Stimulated activated CD8-positive, alpha-beta memory T cell treated with anti-CD3 and anti-CD28 coated beads, Interleukin-15, amount 100 ng/mL, for 4 hours (primary cell): ENCODE measurements at regions not wholly inside any gene's neighbourhood (a gene's known extent, or its start where the extent isn't known, plus 50 kb on each side); places are given as distances from the start of the nearest gene placed in this dataset.

ENCODE experiments used
- DNase-seq, 2 donors: peaks; one replicate each; pipeline ENCODE4 v3.0.0-alpha.2; 2020; ENCODE audit warnings: low read depth in 2 of 2

GRCh38 chrX:16222151-16222550 is 54.9 kb downstream of the MAGEB17 start:
- no peak for DNase-seq

- DNase-seq: no peak
Observed at GRCh38 chrX:16223385-16223784, 56.1 kb downstream of the MAGEB17 start.

- DNase-seq: no peak
Observed at GRCh38 chrX:16239211-16239610, 71.9 kb downstream of the MAGEB17 start.

GRCh38 chrX:16240231-16240905 is 73.1 kb downstream of the MAGEB17 start:
- DNase-seq: no peak

DNA sequence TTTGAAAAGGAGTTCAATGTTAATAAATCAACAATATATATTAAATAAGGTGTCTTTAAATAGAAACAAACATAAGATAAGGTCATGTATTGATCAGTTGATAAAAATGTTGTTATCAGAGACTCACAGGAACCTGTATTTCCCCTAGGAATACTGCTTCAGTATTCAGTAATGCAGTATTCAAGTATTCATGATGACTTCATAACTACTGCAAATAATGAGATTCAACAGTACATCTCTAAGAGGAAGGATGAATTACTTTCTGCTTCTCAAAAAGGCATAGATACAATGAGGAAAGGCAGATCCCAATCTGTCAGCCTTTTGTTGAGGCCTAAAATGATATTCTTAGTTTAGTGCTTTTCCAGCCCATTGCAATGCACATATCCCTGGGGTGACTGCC is 73.7 kb downstream of the MAGEB17 start:
- DNase-seq: no peak

DNA sequence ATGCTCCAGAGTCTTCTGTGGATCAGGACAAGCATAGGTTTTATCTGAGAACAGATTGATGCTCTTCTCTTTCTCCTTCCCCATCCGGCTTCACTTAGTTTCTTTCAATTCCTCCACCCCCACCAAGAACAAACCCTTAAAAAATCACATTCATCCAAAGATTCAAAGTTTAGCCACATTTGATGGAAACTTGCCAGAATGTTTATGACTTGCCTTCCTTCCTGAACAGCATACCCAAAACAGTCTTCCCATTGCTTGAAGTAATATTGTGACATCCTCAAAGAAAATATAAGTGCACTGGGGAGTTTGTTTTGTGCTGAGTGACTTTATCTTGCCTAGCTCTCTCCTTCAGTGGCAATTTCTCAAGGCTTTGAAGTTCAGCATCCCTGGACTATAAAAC is 83.0 kb downstream of the MAGEB17 start:
- no peak for DNase-seq

- no peak for DNase-seq
Observed at GRCh38 chrX:16251782-16252181, 84.5 kb downstream of the MAGEB17 start.

DNA sequence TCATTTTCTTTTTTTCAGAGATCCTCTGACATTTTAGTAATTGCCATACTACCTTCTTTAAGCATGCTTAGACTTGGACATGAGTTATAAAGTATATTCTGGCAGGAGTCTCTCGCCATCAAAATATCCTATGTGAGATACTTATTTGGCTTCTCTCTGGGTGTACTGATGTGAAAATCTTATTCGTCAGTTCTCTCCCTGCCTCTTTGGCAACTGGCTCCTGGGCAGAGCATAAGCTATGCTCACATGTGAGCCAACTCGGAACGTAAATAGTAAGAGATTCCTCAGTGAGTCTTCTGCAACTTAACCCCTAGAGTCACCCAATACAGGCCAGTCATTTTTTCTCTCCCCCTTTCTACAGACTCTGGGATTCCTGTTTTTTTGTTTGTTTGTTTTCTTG is 91.6 kb downstream of the MAGEB17 start:
- no peak for DNase-seq

- no peak for DNase-seq
Observed at GRCh38 chrX:16267431-16267830, 100.2 kb downstream of the MAGEB17 start.

GRCh38 chrX:16268206-16268605 is 100.9 kb downstream of the MAGEB17 start:
- DNase-seq: no peak

DNA sequence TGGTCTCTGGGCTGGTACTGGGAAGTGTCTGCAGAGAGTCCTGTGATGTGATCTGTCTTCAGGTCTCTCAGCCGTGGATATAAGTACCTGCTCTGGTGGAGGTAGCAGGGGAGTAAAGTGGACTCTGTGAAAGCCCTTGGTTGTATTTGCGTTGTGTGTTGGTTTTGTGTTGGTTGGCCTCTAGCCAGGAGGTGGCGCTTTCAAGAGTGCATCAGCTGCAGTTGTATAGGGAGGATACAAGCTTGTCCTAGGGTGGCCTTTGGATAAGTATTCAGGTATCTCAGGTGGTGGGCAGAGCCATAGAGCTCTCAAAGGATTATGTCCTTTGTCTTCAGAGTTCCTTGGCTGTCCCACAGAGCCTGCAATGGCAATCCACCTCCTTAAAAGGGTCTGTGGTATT is 111.6 kb downstream of the MAGEB17 start:
- no peak for DNase-seq

DNA sequence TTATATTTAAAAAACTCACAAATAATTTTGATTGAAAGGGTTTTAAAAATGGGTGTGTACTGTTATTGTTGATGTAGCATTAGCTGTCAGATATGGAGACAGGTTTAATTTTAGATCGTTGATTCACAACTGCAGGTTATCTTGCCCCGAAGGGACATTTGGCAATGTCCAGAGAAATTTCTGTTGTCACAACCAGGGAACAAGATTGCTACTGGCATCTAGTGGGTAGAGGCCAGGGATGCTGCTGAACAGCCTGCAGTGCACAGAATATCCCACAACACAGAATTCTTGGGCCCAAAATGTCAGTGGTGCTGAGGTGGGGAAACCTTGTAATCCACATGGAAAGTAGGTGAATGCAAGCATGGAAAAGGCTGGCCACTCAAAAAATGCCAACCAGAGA is 114.9 kb downstream of the MAGEB17 start:
- no peak for DNase-seq

GRCh38 chrX:16284842-16285241 is 117.6 kb downstream of the MAGEB17 start:
- no peak for DNase-seq

DNA sequence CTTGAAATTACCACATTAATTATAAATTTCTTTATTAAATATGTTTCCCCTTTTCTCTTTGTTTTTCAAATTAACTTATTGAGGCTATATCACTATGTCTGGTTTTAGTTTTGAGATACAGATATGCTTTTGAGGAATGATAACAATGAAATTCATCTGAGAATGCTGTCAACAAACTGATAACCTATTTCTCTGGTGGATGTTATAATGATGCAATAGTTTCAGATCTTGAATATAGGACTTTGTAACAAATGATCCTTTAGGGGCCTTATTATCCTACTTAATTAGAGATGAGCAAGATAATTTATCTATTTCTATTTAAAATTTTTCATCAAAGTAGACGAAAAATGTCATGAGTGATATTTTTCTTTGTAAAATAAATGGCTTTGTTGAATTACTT is 123.7 kb downstream of the MAGEB17 start:
- DNase-seq: no peak

GRCh38 chrX:16300831-16301230 is 133.6 kb downstream of the MAGEB17 start:
- DNase-seq: no peak

DNA sequence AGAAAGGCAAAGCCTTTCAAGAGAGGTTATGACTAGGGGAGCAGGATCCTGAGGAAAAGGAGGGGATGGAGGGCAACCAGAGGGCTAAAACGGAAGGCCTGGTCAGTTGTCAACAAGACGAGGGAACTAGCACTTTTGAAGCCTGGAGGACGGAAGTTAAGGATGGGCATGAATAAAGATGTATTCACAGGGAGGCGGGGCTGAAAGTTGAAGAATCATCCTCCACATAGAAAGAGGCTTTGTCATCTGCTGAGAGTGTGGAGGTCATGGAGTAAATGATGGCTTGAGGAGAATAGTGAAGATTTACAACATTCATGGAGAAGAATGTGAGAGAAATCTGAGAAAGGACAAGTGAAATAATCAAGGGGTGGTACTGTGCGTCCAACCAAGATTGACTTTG is 137.5 kb downstream of the MAGEB17 start:
- DNase-seq: no peak

- DNase-seq: no peak
Observed at GRCh38 chrX:16305187-16305586, 137.9 kb downstream of the MAGEB17 start.

- DNase-seq: no peak
Observed at GRCh38 chrX:16307950-16308349, 140.7 kb downstream of the MAGEB17 start.

DNA sequence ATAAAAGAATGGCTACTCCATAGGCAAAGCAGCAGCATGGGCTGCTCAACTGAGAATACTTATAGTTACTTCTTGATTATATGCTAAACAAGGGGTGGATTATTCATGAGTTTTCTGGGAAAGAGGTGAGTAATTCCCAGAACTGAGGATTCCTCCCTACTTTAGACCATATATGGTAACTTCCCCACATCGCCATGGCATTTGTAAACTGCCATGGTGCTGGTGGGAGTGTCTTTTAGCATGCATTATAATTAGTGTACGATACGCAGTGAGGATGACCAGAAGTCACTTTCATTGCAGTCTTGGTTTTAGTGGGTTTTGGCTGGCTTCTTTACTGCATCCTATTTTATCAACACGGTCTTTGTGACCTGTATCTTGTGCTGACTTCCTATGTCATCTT is 141.5 kb downstream of the MAGEB17 start:
- no peak for DNase-seq

GRCh38 chrX:16310326-16310725 is 143.0 kb downstream of the MAGEB17 start:
- DNase-seq: no peak

GRCh38 chrX:16311671-16312070 is 144.4 kb downstream of the MAGEB17 start:
- no peak for DNase-seq

DNA sequence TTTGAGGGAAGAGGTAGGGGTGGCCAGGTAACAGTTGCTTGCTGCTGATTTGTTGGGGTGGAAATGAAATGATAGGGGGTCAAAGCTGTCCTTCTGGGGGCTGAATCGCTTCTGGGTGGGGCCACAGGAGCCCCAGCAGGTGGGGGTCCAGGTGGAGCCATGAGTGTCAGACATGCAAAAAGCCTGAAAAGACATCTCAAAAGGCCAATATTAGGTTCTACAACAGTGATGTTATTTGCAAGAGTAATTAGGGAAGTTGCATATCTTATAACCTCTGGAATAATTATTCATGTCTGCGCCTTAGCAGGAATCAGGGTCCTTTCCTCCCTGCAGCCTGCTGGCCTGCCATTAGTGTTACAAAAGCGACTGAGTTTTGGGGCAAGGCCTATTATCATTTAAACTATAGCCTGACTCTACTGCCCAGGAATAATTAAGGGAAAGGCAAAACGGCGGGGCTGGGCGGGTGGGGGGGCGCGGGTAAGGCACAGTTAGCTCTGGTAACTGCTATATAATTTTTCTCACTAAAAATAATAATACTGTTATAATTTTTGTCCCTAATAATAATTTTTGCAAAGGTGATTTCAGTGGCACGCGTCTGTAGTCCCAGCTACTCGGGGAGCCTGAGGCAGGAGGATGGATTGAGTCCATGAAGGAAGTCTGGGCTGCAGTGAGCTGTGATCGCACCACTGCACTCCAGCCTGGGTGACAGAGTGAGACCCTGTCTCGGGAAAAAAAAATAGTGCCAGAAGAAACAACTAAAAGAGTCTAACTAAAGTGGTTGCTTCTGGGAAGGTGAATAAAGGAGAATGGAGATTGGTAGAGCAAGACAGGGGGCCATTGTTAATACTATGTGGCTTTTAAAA is 145.7 kb downstream of the MAGEB17 start:
- no peak for DNase-seq

DNA sequence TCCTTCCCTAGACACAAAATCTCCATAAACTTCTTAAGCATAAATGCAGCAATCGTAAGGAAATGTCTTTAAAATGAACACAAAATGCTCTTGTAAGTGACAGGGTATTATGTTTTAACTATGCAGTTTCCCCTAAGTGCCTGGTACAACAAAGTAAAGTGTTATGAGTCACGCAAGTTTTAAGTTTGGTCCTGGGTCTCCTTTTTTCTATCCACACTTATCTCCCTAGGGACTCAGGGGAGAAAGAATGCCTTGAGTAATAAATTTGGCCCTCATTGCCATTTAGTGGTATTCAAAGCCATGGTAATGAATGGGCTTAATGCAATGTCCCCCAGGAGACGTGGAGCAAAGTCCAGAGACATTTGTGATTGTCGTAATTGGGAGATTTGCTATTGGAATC is 149.1 kb downstream of the MAGEB17 start:
- DNase-seq: no peak
